ENCODE measurements at regions not wholly inside any gene's neighbourhood (a gene's known extent, or its start where the extent isn't known, plus 50 kb on each side); places are given as distances from the start of the nearest gene placed in this dataset.

- TF ChIP-seq CTCF (IDR thresholded peaks at IDR 0.05), result no peak
- no peak for TF ChIP-seq POLR2A (IDR thresholded peaks at IDR 0.05)
Measured at GRCh38 chr14:65936342-65936975, 523.9 kb downstream of the FUT8 start.

Data from uterus (tissue), 2 donors.